H9 (cell line): ENCODE measurements at regions not wholly inside any gene's neighbourhood (a gene's known extent, or its start where the extent isn't known, plus 50 kb on each side); places are given as distances from the start of the nearest gene placed in this dataset.

ENCODE experiments used
- DNase-seq: peaks from one replicate; pipeline ENCODE4 v3.0.0-alpha.2; 2017
- H2AFZ ChIP-seq: one replicate; pipeline ENCODE4 v1.6.1; 2013; ENCODE audit warnings: mild to moderate bottlenecking, low read length, control low read depth, moderate library complexity
- H2AK5ac ChIP-seq: 2 replicates; pipeline ENCODE4 v1.6.1; 2013; ENCODE audit warnings: low read length, control low read depth, mixed read lengths; ENCODE audit not compliant: insufficient read length
- H2BK120ac ChIP-seq: one replicate; pipeline ENCODE4 v1.6.1; 2013; ENCODE audit warnings: low read depth, mild to moderate bottlenecking, low read length, control low read depth, inconsistent platforms; ENCODE audit not compliant: poor library complexity, severe bottlenecking
- H2BK12ac ChIP-seq: 2 replicates; pipeline ENCODE4 v1.6.1; 2013; ENCODE audit warnings: low read length, control low read depth, mixed read lengths, low read depth; ENCODE audit not compliant: insufficient read length
- H2BK15ac ChIP-seq: 2 replicates; pipeline ENCODE4 v1.6.1; 2013; ENCODE audit warnings: low read depth, low read length, control low read depth
- H2BK20ac ChIP-seq: one replicate; pipeline ENCODE4 v1.6.1; 2013; ENCODE audit warnings: low read depth, mild to moderate bottlenecking, low read length, control low read depth, inconsistent platforms; ENCODE audit not compliant: poor library complexity, severe bottlenecking
- H2BK5ac ChIP-seq: 2 replicates; pipeline ENCODE4 v1.6.1; 2013; ENCODE audit warnings: low read length, control low read depth, mixed read lengths; ENCODE audit not compliant: insufficient read length
- H3K14ac ChIP-seq: 2 replicates; pipeline ENCODE4 v1.6.1; 2013; ENCODE audit warnings: low read length, control low read depth; ENCODE audit not compliant: insufficient read depth
- H3K18ac ChIP-seq: 2 replicates; pipeline ENCODE4 v1.6.1; 2013; ENCODE audit warnings: low read depth, mild to moderate bottlenecking, mixed read lengths, low read length, control low read depth; ENCODE audit not compliant: insufficient read length
- H3K23ac ChIP-seq: 2 replicates; pipeline ENCODE4 v1.6.1; 2013; ENCODE audit warnings: low read length, control low read depth, mixed read lengths, low read depth; ENCODE audit not compliant: insufficient read length
- H3K23me2 ChIP-seq: 2 replicates; pipeline ENCODE4 v1.6.1; 2013; ENCODE audit warnings: low read depth, mild to moderate bottlenecking, mixed read lengths, low read length, control low read depth; ENCODE audit not compliant: insufficient read length, poor library complexity, severe bottlenecking
- H3K27ac ChIP-seq: 2 replicates; pipeline ENCODE4 v1.5.1; 2013; ENCODE audit warnings: low read length, control low read depth, mixed read lengths, low read depth; ENCODE audit not compliant: insufficient read length
- H3K27me3 ChIP-seq: 2 replicates; pipeline ENCODE4 v1.6.1; 2013; ENCODE audit warnings: low read length, control low read depth, inconsistent platforms; ENCODE audit not compliant: insufficient read depth
- H3K4ac ChIP-seq: 2 replicates; pipeline ENCODE4 v1.6.1; 2013; ENCODE audit warnings: low read depth, mild to moderate bottlenecking, control low read depth, inconsistent platforms, low read length, moderate library complexity
- H3K4me1 ChIP-seq: 2 replicates; pipeline ENCODE4 v1.6.1; 2013; ENCODE audit warnings: low read length, control low read depth, inconsistent platforms; ENCODE audit not compliant: insufficient read depth
- H3K4me2 ChIP-seq: 2 replicates; pipeline ENCODE4 v1.6.1; 2013; ENCODE audit warnings: low read length, control low read depth, mixed read lengths; ENCODE audit not compliant: insufficient read length, insufficient read depth
- H3K56ac ChIP-seq: 2 replicates; pipeline ENCODE4 v1.6.1; 2013; ENCODE audit warnings: low read depth, mild to moderate bottlenecking, mixed read lengths, low read length, control low read depth; ENCODE audit not compliant: insufficient read length
- H3K79me1 ChIP-seq: 2 replicates; pipeline ENCODE4 v1.6.1; 2013; ENCODE audit warnings: low read depth, mild to moderate bottlenecking, moderate library complexity, low read length, control low read depth, inconsistent platforms; ENCODE audit not compliant: insufficient read depth, poor library complexity, severe bottlenecking
- H3K79me2 ChIP-seq: 2 replicates; pipeline ENCODE4 v1.6.1; 2013; ENCODE audit warnings: low read length, control low read depth, inconsistent platforms; ENCODE audit not compliant: insufficient read depth
- H3K9ac ChIP-seq: 2 replicates; pipeline ENCODE4 v1.6.1; 2013; ENCODE audit warnings: low read length, control low read depth, mixed read lengths; ENCODE audit not compliant: insufficient read length; ENCODE audit errors: extremely low read depth
- H3K9me3 ChIP-seq: one replicate; pipeline ENCODE4 v1.6.1; 2013; ENCODE audit warnings: low read depth, low read length, inconsistent platforms; ENCODE audit not compliant: control insufficient read depth
- H3T11ph ChIP-seq: one replicate; pipeline ENCODE4 v1.6.1; 2013; ENCODE audit warnings: mild to moderate bottlenecking, low read length, control low read depth, inconsistent platforms
- H4K20me1 ChIP-seq: one replicate; pipeline ENCODE4 v1.6.1; 2013; ENCODE audit not compliant: control insufficient read depth, insufficient read length, insufficient read depth
- H4K5ac ChIP-seq: 2 replicates; pipeline ENCODE4 v1.6.1; 2013; ENCODE audit warnings: low read depth, mild to moderate bottlenecking, mixed read lengths, low read length, control low read depth; ENCODE audit not compliant: insufficient read length
- H4K8ac ChIP-seq: replicated peaks from 2 replicates; pipeline ENCODE4 v1.6.1; 2013; ENCODE audit warnings: low read length, control low read depth, mixed read lengths, low read depth; ENCODE audit not compliant: insufficient read length
- H4K91ac ChIP-seq: 2 replicates; pipeline ENCODE4 v1.6.1; 2013; ENCODE audit warnings: low read depth, mild to moderate bottlenecking, moderate library complexity, mixed read lengths, low read length, control low read depth; ENCODE audit not compliant: insufficient read length
- H3K27ac Mint-ChIP-seq, 3 experiments: 2 replicates in 2 of 3; 3 replicates in 1 of 3; pipeline ENCODE4 v1.8.0; 2020 to 2021; ENCODE audit warnings: mixed read lengths in 3 of 3, mild to moderate bottlenecking in 1 of 3, moderate library complexity in 1 of 3
- H3K27me3 Mint-ChIP-seq: 2 replicates; pipeline ENCODE4 v1.8.0; 2021; ENCODE audit warnings: low read depth, mild to moderate bottlenecking, moderate library complexity, mixed read lengths
- H3K36me3 Mint-ChIP-seq, 3 experiments: 2 replicates in 2 of 3; 3 replicates in 1 of 3; pipeline ENCODE4 v1.8.0; 2020 to 2021; ENCODE audit warnings: low read depth in 3 of 3, mixed read lengths in 3 of 3; ENCODE audit not compliant: insufficient read depth in 1 of 3
- H3K4me1 Mint-ChIP-seq, 2 experiments: 2 replicates each; pipeline ENCODE4 v1.8.0; 2020; ENCODE audit warnings: mixed read lengths in 2 of 2
- H3K4me3 Mint-ChIP-seq, 2 experiments: 2 replicates in 1 of 2; 3 replicates in 1 of 2; pipeline ENCODE4 v1.8.0; 2020 to 2021; ENCODE audit warnings: mild to moderate bottlenecking in 2 of 2, mixed read lengths in 2 of 2, moderate library complexity in 1 of 2
- H3K9me3 Mint-ChIP-seq, 2 experiments: 2 replicates in 1 of 2; 3 replicates in 1 of 2; pipeline ENCODE4 v1.8.0; 2020; ENCODE audit warnings: mild to moderate bottlenecking in 2 of 2, mixed read lengths in 2 of 2, moderate library complexity in 1 of 2
- CTCF ChIP-seq: fragments of 200-600 bp; sonication (generic); conservative IDR thresholded peaks from 3 replicates; pipeline ENCODE4 v1.8.0; 2021; ENCODE audit warnings: antibody characterized with exemption, mild to moderate bottlenecking
- WGBS: extraction: QIAGEN DNeasy Blood & Tissue Kit; methylation state at CpG from one replicate; pipeline ENCODE4 v1.1.7; 2013; ENCODE audit warnings: missing lambda C conversion rate, low lambda C conversion rate, mixed read lengths; ENCODE audit not compliant: insufficient read length; ENCODE audit errors: extremely low coverage; 5-methylcytosine and 5-hydroxymethylcytosine counted together

DNA sequence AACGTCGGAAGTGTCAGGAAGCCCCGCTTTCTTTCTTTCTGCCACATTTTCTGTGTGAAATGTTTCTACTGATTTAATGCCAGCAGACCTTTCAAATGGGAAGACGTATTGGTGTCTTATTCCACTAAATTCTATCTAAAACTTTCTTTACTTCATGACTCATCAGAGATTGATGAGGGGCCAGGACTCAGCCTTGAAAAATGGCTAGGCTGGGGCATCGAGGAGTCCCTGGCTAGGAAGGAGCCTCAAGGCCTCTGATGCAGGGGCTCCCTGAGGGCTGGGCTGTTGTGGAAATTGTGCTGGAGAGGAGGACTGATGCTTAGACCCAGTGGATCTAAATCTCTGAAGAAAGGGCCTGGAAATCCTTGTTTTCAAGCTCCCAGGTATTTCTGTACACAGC lies 192.8 kb upstream of the PDE10A start:
- Mint-ChIP-seq H3K27me3 (peaks cover 61% of the 10 kb centered on the region), H3K4me1 (peaks cover 9 to 17% of the 10 kb centered on the region in 2 experiments), H3K9me3 (no peaks in the 10 kb centered on the region), H3K36me3 (no peaks in the 10 kb centered on the region), H3K4me3 (no peak overlapping the region), H3K27ac (no peak overlapping the region)
- Histone ChIP-seq H2BK120ac (no peak overlapping the region), H3K4me1 (no peaks in the 10 kb centered on the region), H3K56ac (no peak overlapping the region), H2BK12ac (no peak overlapping the region), H2AK5ac (no peak overlapping the region), H3K14ac (no peak overlapping the region), H3K18ac (no peak overlapping the region), H4K8ac (no peak overlapping the region), H3K4ac (no peak overlapping the region), H3K27ac (no peak overlapping the region), H2BK20ac (no peak overlapping the region), H3K9ac (no peak overlapping the region), H3K23ac (no peak overlapping the region), H3K4me2 (no peak overlapping the region), H2BK5ac (no peak overlapping the region), H3K27me3 (peaks cover 6% of the 10 kb centered on the region; the same call in 1 of the 2 replicates), H2BK15ac (no peak overlapping the region), H3T11ph (no peak overlapping the region), H4K20me1 (no peaks in the 10 kb centered on the region), H4K91ac (no peak overlapping the region), H2AFZ (no peak overlapping the region), H4K5ac (no peak overlapping the region), H3K79me1 (no peaks in the 10 kb centered on the region), H3K79me2 (no peaks in the 10 kb centered on the region), H3K9me3 (no peaks in the 10 kb centered on the region), H3K23me2 (peaks cover 6% of the 10 kb centered on the region)
- no CpG with 5 or more reads among the region's 5 CpGs for WGBS
- no peak for DNase-seq
- TF ChIP-seq CTCF: no peak
